ENCODE measurements at regions not wholly inside any gene's neighbourhood (a gene's known extent, or its start where the extent isn't known, plus 50 kb on each side); places are given as distances from the start of the nearest gene placed in this dataset.

GRCh38 chr5:113809626-113810025 lies 296.1 kb downstream of the YTHDC2 start:
- intact Hi-C loops (cut with micrococcal nuclease), result no loop called here

GRCh38 chr5:113813466-113813865 lies 300.0 kb downstream of the YTHDC2 start:
- CTCF ChIA-PET, result interaction anchor here (0.6 kb wide), 1 partner anchor 551 kb away, joined by 3 read pairs; no protein-coding TSS in a partner anchor
- Mint-ChIP-seq H3K9me3 (ENCODE audit: unreplicated experiment) (no peaks in the 10 kb centered on the region), H3K36me3 (ENCODE audit: insufficient read depth, unreplicated experiment) (no peaks in the 10 kb centered on the region), H3K27me3 (ENCODE audit: insufficient read depth, unreplicated experiment) (peaks cover 62% of the 10 kb centered on the region), H3K4me3 (ENCODE audit: unreplicated experiment) (no peak overlapping the region), H3K4me1 (ENCODE audit: insufficient read depth, unreplicated experiment) (no peaks in the 10 kb centered on the region), H3K27ac (ENCODE audit: low read depth, unreplicated experiment) (no peak overlapping the region)
- TF ChIP-seq CTCF (IDR thresholded peaks at IDR 0.05; ENCODE audit: unreplicated experiment), result no peak
- intact Hi-C loops (cut with micrococcal nuclease), result no loop called here
- DNase-seq (ENCODE audit: unreplicated experiment), result no peak
- POLR2A ChIA-PET, result no interaction called here
- no TSS peak for BruUV-seq (replicated peaks)

More at GRCh38 chr5:113809626-113810025, 296.1 kb downstream of the YTHDC2 start:
- no peaks in the 10 kb centered on the region for H3K9me3 Mint-ChIP-seq (ENCODE audit: unreplicated experiment)
- BruUV-seq (replicated peaks), result no TSS peak
- no peak for DNase-seq (ENCODE audit: unreplicated experiment)
- H3K27me3 Mint-ChIP-seq (ENCODE audit: insufficient read depth, unreplicated experiment), result peaks cover 51% of the 10 kb centered on the region
- POLR2A ChIA-PET, result no interaction called here
- no peak overlapping the region for H3K4me3 Mint-ChIP-seq (ENCODE audit: unreplicated experiment)
- CTCF ChIA-PET, result interaction anchor here (1.7 kb wide), 1 partner anchor 13 kb away, joined by 5 read pairs; no protein-coding TSS in a partner anchor
- no peak for TF ChIP-seq CTCF (IDR thresholded peaks at IDR 0.05; ENCODE audit: unreplicated experiment)
- H3K4me1 Mint-ChIP-seq (ENCODE audit: insufficient read depth, unreplicated experiment), result peaks cover 9% of the 10 kb centered on the region
- H3K36me3 Mint-ChIP-seq (ENCODE audit: insufficient read depth, unreplicated experiment), result no peaks in the 10 kb centered on the region
- H3K27ac Mint-ChIP-seq (ENCODE audit: low read depth, unreplicated experiment), result no peak overlapping the region

GRCh38 chr5:113817683-113818082 lies 304.2 kb downstream of the YTHDC2 start:
- Mint-ChIP-seq H3K36me3 (ENCODE audit: insufficient read depth, unreplicated experiment) (no peaks in the 10 kb centered on the region), H3K27me3 (ENCODE audit: insufficient read depth, unreplicated experiment) (peaks cover 25% of the 10 kb centered on the region), H3K4me1 (ENCODE audit: insufficient read depth, unreplicated experiment) (no peaks in the 10 kb centered on the region), H3K4me3 (ENCODE audit: unreplicated experiment) (no peak overlapping the region), H3K27ac (ENCODE audit: low read depth, unreplicated experiment) (no peak overlapping the region), H3K9me3 (ENCODE audit: unreplicated experiment) (no peaks in the 10 kb centered on the region)
- no peak for TF ChIP-seq CTCF (IDR thresholded peaks at IDR 0.05; ENCODE audit: unreplicated experiment)
- ChIA-PET CTCF (interaction anchor here (0.6 kb wide), 1 partner anchor 170 kb away, joined by 4 read pairs; no protein-coding TSS in a partner anchor), POLR2A (no interaction called here)
- no TSS peak for BruUV-seq (replicated peaks)
- intact Hi-C loops (cut with micrococcal nuclease), result no loop called here
- DNase-seq (ENCODE audit: unreplicated experiment), result no peak

- no peaks in the 10 kb centered on the region for H3K36me3 Mint-ChIP-seq (ENCODE audit: insufficient read depth, unreplicated experiment)
- no peak for DNase-seq (ENCODE audit: unreplicated experiment)
- no peaks in the 10 kb centered on the region for H3K9me3 Mint-ChIP-seq (ENCODE audit: unreplicated experiment)
- ChIA-PET POLR2A (no interaction called here), CTCF (interaction anchor here (0.5 to 1.4 kb wide), 5 partner anchors 10 to 953 kb away, joined by 3 to 5 read pairs (median 3); no protein-coding TSS in a partner anchor)
- BruUV-seq (replicated peaks), result no TSS peak
- TF ChIP-seq CTCF (IDR thresholded peaks at IDR 0.05; ENCODE audit: unreplicated experiment), result no peak
- H3K4me3 Mint-ChIP-seq (ENCODE audit: unreplicated experiment), result no peak overlapping the region
- no peak overlapping the region for H3K27ac Mint-ChIP-seq (ENCODE audit: low read depth, unreplicated experiment)
- intact Hi-C loops (cut with micrococcal nuclease), result no loop called here
- peaks cover 40% of the 10 kb centered on the region for H3K27me3 Mint-ChIP-seq (ENCODE audit: insufficient read depth, unreplicated experiment)
- no peaks in the 10 kb centered on the region for H3K4me1 Mint-ChIP-seq (ENCODE audit: insufficient read depth, unreplicated experiment)
Measured at GRCh38 chr5:113823696-113824095, 310.2 kb downstream of the YTHDC2 start.
